IMR-90 (cell line): ENCODE measurements at regions not wholly inside any gene's neighbourhood (a gene's known extent, or its start where the extent isn't known, plus 50 kb on each side); places are given as distances from the start of the nearest gene placed in this dataset.

ENCODE experiments used
- ATAC-seq: fragments of 200-7000 bp; cut with Tn5 transposase; 2 replicates; pipeline ENCODE4 v1.9.1; 2020; ENCODE audit warnings: low read depth, mild to moderate bottlenecking, moderate library complexity
- BruUV-seq: library from RNA; stranded (reverse); fragments of 400-500 nt; replicated peaks from 2 replicates; lab custom pipeline; 2021; lab: Mats Ljungman, UMichigan
- CTCF ChIA-PET: fragments of 300-600 bp; formaldehyde crosslinking; extraction: SDS; loops from one replicate; lab custom pipeline; 2021; ENCODE audit warnings: antibody characterized with exemption; lab: Yijun Ruan, JAX
- POLR2A ChIA-PET: fragments of 300-600 bp; sonication (Branson Sonifier 250); formaldehyde crosslinking; loops from one replicate; lab custom pipeline; 2022; ENCODE audit warnings: antibody characterized with exemption; ENCODE audit not compliant: unreplicated experiment; lab: Charles Lee
- DNase-seq: peaks from one replicate; pipeline ENCODE4 v3.0.0; 2013
- H2AFZ ChIP-seq: replicated peaks from 2 replicates; pipeline ENCODE3; 2013; ENCODE audit warnings: low read length, mild to moderate bottlenecking; ENCODE audit not compliant: poor library complexity
- H2AK5ac ChIP-seq: 2 replicates; pipeline ENCODE4 v1.6.1; 2013; ENCODE audit warnings: low read depth, low read length, inconsistent platforms
- H2AK9ac ChIP-seq: replicated peaks from 2 replicates; pipeline ENCODE3; 2013; ENCODE audit warnings: mild to moderate bottlenecking, low read depth, low read length, moderate library complexity; ENCODE audit not compliant: poor library complexity
- H2BK120ac ChIP-seq: 2 replicates; pipeline ENCODE4 v1.6.1; 2013; ENCODE audit warnings: low read depth, low read length, inconsistent platforms
- H2BK15ac ChIP-seq: 3 replicates; pipeline ENCODE4 v1.6.1; 2013; ENCODE audit warnings: low read depth, low read length, inconsistent platforms
- H2BK20ac ChIP-seq: 2 replicates; pipeline ENCODE4 v1.6.1; 2013; ENCODE audit warnings: low read depth, mild to moderate bottlenecking, inconsistent platforms, low read length, moderate library complexity
- H2BK5ac ChIP-seq: 2 replicates; pipeline ENCODE4 v1.6.1; 2013; ENCODE audit warnings: mild to moderate bottlenecking, low read depth, low read length, inconsistent platforms; ENCODE audit not compliant: poor library complexity, severe bottlenecking
- H3K14ac ChIP-seq: replicated peaks from 2 replicates; pipeline ENCODE4 v1.6.1; 2013; ENCODE audit warnings: low read depth, low read length, inconsistent platforms
- H3K18ac ChIP-seq: 2 replicates; pipeline ENCODE4 v1.6.1; 2013; ENCODE audit warnings: low read depth, low read length, control low read depth
- H3K23ac ChIP-seq: 2 replicates; pipeline ENCODE4 v1.6.1; 2013; ENCODE audit warnings: low read depth, low read length, inconsistent platforms
- H3K27ac ChIP-seq: 2 replicates; pipeline ENCODE4 v1.5.1; 2013; ENCODE audit warnings: mild to moderate bottlenecking, control low read depth, low read length; ENCODE audit not compliant: insufficient read depth
- H3K27me3 ChIP-seq: 2 replicates; pipeline ENCODE4 v1.6.1; 2013; ENCODE audit warnings: low read length; ENCODE audit not compliant: control insufficient read depth, insufficient read depth
- H3K36me3 ChIP-seq: 2 replicates; pipeline ENCODE4 v1.6.1; 2013; ENCODE audit warnings: low read length, mixed read lengths; ENCODE audit not compliant: control insufficient read depth, insufficient read depth
- H3K4ac ChIP-seq: 2 replicates; pipeline ENCODE4 v1.6.1; 2013; ENCODE audit warnings: low read depth, low read length, inconsistent platforms
- H3K4me1 ChIP-seq: 2 replicates; pipeline ENCODE4 v1.6.1; 2013; ENCODE audit warnings: low read length, mixed read lengths; ENCODE audit not compliant: control insufficient read depth, insufficient read depth
- H3K4me2 ChIP-seq: 2 replicates; pipeline ENCODE4 v1.6.1; 2013; ENCODE audit warnings: low read depth, mild to moderate bottlenecking, control low read depth, low read length, moderate library complexity
- H3K4me3 ChIP-seq: 2 replicates; pipeline ENCODE4 v1.5.1; 2013; ENCODE audit warnings: low read depth, mild to moderate bottlenecking, control low read depth, low read length, moderate library complexity; ENCODE audit not compliant: insufficient read depth
- H3K56ac ChIP-seq: 2 replicates; pipeline ENCODE4 v1.6.1; 2013; ENCODE audit warnings: low read length, inconsistent platforms; ENCODE audit not compliant: insufficient read depth; ENCODE audit errors: extremely low read depth
- H3K79me1 ChIP-seq, 2 experiments: 2 replicates each; pipeline ENCODE4 v1.6.1; 2013; ENCODE audit warnings: low read length in 2 of 2, inconsistent platforms in 1 of 2, low read depth in 1 of 2
- H3K9ac ChIP-seq: 2 replicates; pipeline ENCODE4 v1.6.1; 2013; ENCODE audit warnings: low read depth, low read length, control low read depth
- H3K9me1 ChIP-seq: 2 replicates; pipeline ENCODE4 v1.6.1; 2013; ENCODE audit warnings: low read length, inconsistent platforms; ENCODE audit not compliant: insufficient read depth
- H3K9me3 ChIP-seq: 2 replicates; pipeline ENCODE4 v1.6.1; 2013; ENCODE audit warnings: low read length; ENCODE audit not compliant: control insufficient read depth, insufficient read depth
- H4K20me1 ChIP-seq: 2 replicates; pipeline ENCODE4 v1.6.1; 2013; ENCODE audit warnings: low read length, inconsistent platforms; ENCODE audit not compliant: insufficient read depth
- H4K5ac ChIP-seq: 2 replicates; pipeline ENCODE4 v1.6.1; 2013; ENCODE audit warnings: mild to moderate bottlenecking, low read depth, low read length, control low read depth
- H4K8ac ChIP-seq, 2 experiments: 2 replicates each; pipeline ENCODE4 v1.6.1; 2013; ENCODE audit warnings: low read depth in 2 of 2, low read length in 2 of 2, control low read depth in 1 of 2, inconsistent platforms in 1 of 2
- H4K91ac ChIP-seq: 2 replicates; pipeline ENCODE4 v1.6.1; 2013; ENCODE audit warnings: low read depth, low read length, inconsistent platforms; ENCODE audit not compliant: insufficient read depth
- BHLHE40 ChIP-seq: fragments of 150-350 bp; IDR thresholded peaks from 2 replicates; pipeline ENCODE4 v1.6.1; 2016; ENCODE audit warnings: mild to moderate bottlenecking, low read depth, low read length
- CEBPB ChIP-seq: IDR thresholded peaks from 2 replicates; pipeline ENCODE4 v1.6.1; 2012; ENCODE audit warnings: low read depth, low read length, improper control_type of control experiment
- CHD1 ChIP-seq: IDR thresholded peaks from 2 replicates; pipeline ENCODE4 v1.6.1; 2012; ENCODE audit warnings: low read depth, low read length, improper control_type of control experiment
- FOS ChIP-seq: fragments of 150-350 bp; IDR thresholded peaks from 2 replicates; pipeline ENCODE4 v1.6.1; 2016; ENCODE audit warnings: low read depth, low read length
- MAFK ChIP-seq: IDR thresholded peaks from 2 replicates; pipeline ENCODE4 v1.6.1; 2012; ENCODE audit warnings: low read depth, low read length, improper control_type of control experiment
- MAZ ChIP-seq: IDR thresholded peaks from 2 replicates; pipeline ENCODE4 v1.6.1; 2012; ENCODE audit warnings: low read depth, mild to moderate bottlenecking, low read length, improper control_type of control experiment, moderate library complexity, borderline replicate concordance
- MXI1 ChIP-seq: IDR thresholded peaks from 2 replicates; pipeline ENCODE4 v1.6.1; 2012; ENCODE audit warnings: low read depth, mild to moderate bottlenecking, low read length, moderate library complexity, borderline replicate concordance
- NFE2L2 ChIP-seq: fragments of 150-350 bp; IDR thresholded peaks from 2 replicates; pipeline ENCODE4 v1.6.1; 2016; ENCODE audit warnings: low read depth, mild to moderate bottlenecking, low read length
- POLR2A ChIP-seq: IDR thresholded peaks from 2 replicates; pipeline ENCODE4 v1.6.1; 2012; ENCODE audit warnings: mild to moderate bottlenecking, low read depth, low read length
- RAD21 ChIP-seq: IDR thresholded peaks from 2 replicates; pipeline ENCODE4 v1.6.1; 2012; ENCODE audit warnings: low read length, improper control_type of control experiment
- RCOR1 ChIP-seq: IDR thresholded peaks from 2 replicates; pipeline ENCODE4 v1.6.1; 2012; ENCODE audit warnings: mild to moderate bottlenecking, low read length, improper control_type of control experiment; ENCODE audit not compliant: insufficient replicate concordance
- RFX5 ChIP-seq: IDR thresholded peaks from 2 replicates; pipeline ENCODE4 v1.8.0; 2012; ENCODE audit warnings: low read depth, mild to moderate bottlenecking, low read length, moderate library complexity
- SMC3 ChIP-seq: fragments of 150-350 bp; IDR thresholded peaks from 2 replicates; pipeline ENCODE4 v1.6.1; 2016; ENCODE audit warnings: low read depth, mild to moderate bottlenecking, antibody characterized with exemption, low read length, moderate library complexity
- WGBS, 2 experiments: methylation state at CpG; one replicate each; pipeline versions ENCODE4 v1.1.5 to v1.1.7; 2013; ENCODE audit warnings: missing lambda C conversion rate in 2 of 2; ENCODE audit not compliant: insufficient read length in 1 of 2; ENCODE audit errors: extremely low coverage in 2 of 2; 5-methylcytosine and 5-hydroxymethylcytosine counted together
- dilution Hi-C: fragments of 300-500 bp; cut with HindIII; formaldehyde crosslinking; loops from one replicate; pipeline ENCODE4 v1.14.3; 2018; ENCODE audit warnings: low sequenced_read_pairs; ENCODE audit not compliant: unreplicated experiment
- in situ Hi-C: fragments of 300-500 bp; cut with MboI; formaldehyde crosslinking; loops from 3 replicates; pipeline ENCODE4 v1.14.3; 2019; ENCODE audit warnings: low sequenced_read_pairs, inconsistent platforms, mixed read lengths
- intact Hi-C: fragments of 100-400 bp; cut with micrococcal nuclease; formaldehyde crosslinking; loops from 2 replicates; pipeline ENCODE4 v1.10.0; 2022
- TF ChIP-seq, protein P1 (sequence below): fragments of 150-350 bp; IDR thresholded peaks from 2 replicates; pipeline ENCODE4 v1.6.1; 2017; ENCODE audit warnings: mild to moderate bottlenecking, antibody characterized with exemption, low read length, low read depth
- TF ChIP-seq, protein P2 (sequence below): conservative IDR thresholded peaks from 2 replicates; pipeline ENCODE4 v1.5.1; 2012; ENCODE audit warnings: mild to moderate bottlenecking, low read depth, low read length, improper control_type of control experiment
- TF ChIP-seq, protein P3 (sequence below): fragments of 150-350 bp; IDR thresholded peaks from 2 replicates; pipeline ENCODE4 v1.6.1; 2016; ENCODE audit warnings: low read depth, mild to moderate bottlenecking, low read length, moderate library complexity, borderline replicate concordance

DNA sequence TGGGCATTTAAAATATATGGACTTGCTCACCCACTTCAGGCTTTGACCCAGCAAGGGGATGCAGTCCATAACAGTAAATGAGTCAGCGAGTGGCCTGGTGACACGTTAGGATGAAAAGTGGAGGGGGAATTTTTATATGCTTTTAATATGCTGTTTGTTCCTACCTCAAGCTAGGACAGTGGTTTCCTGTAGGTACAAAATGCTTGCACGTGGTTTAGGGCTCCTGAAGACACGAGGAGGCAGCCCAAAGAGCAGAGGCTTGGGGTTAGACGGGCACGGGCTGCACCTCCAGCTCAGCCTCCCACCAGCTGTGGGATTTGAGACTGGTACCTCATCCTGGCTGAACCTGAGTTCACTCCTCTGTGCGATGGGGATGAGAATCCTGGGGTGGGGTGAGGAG, 306.2 kb upstream of the CXCR4 start:
- Histone ChIP-seq H3K18ac (no peak overlapping the region), H2BK5ac (no peak overlapping the region), H2AFZ (no peak overlapping the region), H2AK9ac (no peak overlapping the region), H4K8ac (no peak overlapping the region), H2AK5ac (no peak overlapping the region), H2BK15ac (no peak overlapping the region), H2BK120ac (no peak overlapping the region), H3K56ac (no peak overlapping the region), H3K9me3 (no peaks in the 10 kb centered on the region), H4K20me1 (no peaks in the 10 kb centered on the region), H3K27me3 (no peaks in the 10 kb centered on the region; the same call in 1 of the 2 replicates), H2BK20ac (no peak overlapping the region), H3K27ac (no peak overlapping the region), H3K4me3 (no peak overlapping the region), H3K23ac (no peak overlapping the region), H3K9ac (no peak overlapping the region), H3K14ac (no peak overlapping the region), H3K79me1 (no peaks in the 10 kb centered on the region), H4K91ac (no peak overlapping the region), H3K4me1 (no peaks in the 10 kb centered on the region), H3K36me3 (no peaks in the 10 kb centered on the region), H3K4me2 (no peak overlapping the region), H4K5ac (no peak overlapping the region), H3K4ac (no peak overlapping the region), H3K9me1 (no peaks in the 10 kb centered on the region)
- WGBS, 2 experiments: no CpG with 5 or more reads among the region's 7 CpGs
- ATAC-seq (no peak), DNase-seq (no peak)
- in situ Hi-C loops (loop anchor here (5.0 kb wide), 1 partner anchor 1413 kb away; no protein-coding TSS in a partner anchor), dilution Hi-C loops (no loop called here), intact Hi-C loops (no loop called here)
- TF ChIP-seq RAD21 (no peak), MXI1 (no peak), BHLHE40 (no peak), NFE2L2 (no peak), CEBPB (no peak), CHD1 (no peak), SMC3 (no peak), POLR2A (no peak), MAZ (no peak), MAFK (no peak), RFX5 (no peak), RCOR1 (no peak), FOS (no peak)
- TF ChIP-seq, protein P1, sequence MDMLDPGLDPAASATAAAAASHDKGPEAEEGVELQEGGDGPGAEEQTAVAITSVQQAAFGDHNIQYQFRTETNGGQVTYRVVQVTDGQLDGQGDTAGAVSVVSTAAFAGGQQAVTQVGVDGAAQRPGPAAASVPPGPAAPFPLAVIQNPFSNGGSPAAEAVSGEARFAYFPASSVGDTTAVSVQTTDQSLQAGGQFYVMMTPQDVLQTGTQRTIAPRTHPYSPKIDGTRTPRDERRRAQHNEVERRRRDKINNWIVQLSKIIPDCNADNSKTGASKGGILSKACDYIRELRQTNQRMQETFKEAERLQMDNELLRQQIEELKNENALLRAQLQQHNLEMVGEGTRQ: no peak
- TF ChIP-seq, protein P2, sequence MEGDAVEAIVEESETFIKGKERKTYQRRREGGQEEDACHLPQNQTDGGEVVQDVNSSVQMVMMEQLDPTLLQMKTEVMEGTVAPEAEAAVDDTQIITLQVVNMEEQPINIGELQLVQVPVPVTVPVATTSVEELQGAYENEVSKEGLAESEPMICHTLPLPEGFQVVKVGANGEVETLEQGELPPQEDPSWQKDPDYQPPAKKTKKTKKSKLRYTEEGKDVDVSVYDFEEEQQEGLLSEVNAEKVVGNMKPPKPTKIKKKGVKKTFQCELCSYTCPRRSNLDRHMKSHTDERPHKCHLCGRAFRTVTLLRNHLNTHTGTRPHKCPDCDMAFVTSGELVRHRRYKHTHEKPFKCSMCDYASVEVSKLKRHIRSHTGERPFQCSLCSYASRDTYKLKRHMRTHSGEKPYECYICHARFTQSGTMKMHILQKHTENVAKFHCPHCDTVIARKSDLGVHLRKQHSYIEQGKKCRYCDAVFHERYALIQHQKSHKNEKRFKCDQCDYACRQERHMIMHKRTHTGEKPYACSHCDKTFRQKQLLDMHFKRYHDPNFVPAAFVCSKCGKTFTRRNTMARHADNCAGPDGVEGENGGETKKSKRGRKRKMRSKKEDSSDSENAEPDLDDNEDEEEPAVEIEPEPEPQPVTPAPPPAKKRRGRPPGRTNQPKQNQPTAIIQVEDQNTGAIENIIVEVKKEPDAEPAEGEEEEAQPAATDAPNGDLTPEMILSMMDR: no peak
- TF ChIP-seq, protein P3, sequence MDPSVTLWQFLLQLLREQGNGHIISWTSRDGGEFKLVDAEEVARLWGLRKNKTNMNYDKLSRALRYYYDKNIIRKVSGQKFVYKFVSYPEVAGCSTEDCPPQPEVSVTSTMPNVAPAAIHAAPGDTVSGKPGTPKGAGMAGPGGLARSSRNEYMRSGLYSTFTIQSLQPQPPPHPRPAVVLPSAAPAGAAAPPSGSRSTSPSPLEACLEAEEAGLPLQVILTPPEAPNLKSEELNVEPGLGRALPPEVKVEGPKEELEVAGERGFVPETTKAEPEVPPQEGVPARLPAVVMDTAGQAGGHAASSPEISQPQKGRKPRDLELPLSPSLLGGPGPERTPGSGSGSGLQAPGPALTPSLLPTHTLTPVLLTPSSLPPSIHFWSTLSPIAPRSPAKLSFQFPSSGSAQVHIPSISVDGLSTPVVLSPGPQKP: no peak
- ChIA-PET POLR2A (no interaction called here), CTCF (interaction anchor here (0.7 kb wide), 1 partner anchor 13 kb away, joined by 4 read pairs; no protein-coding TSS in a partner anchor)
- no TSS peak for BruUV-seq
